ENCODE measurements at regions not wholly inside any gene's neighbourhood (a gene's known extent, or its start where the extent isn't known, plus 50 kb on each side); places are given as distances from the start of the nearest gene placed in this dataset.

GRCh38 chr10:130554701-130555410, 418.7 kb downstream of the GLRX3 start:
- CTCF ChIA-PET, result no interaction called here
- Histone ChIP-seq H3K27ac (ENCODE audit: low read length) (no peak overlapping the region), H3K4me3 (ENCODE audit: low read depth in 2 of 2, low read length in 2 of 2) (no peak overlapping the region), H3K36me3 (ENCODE audit: control insufficient read depth, insufficient read depth, low read length) (no peaks in the 10 kb centered on the region), H3K27me3 (ENCODE audit: control insufficient read depth, insufficient read depth, low read length) (peaks cover 5% of the 10 kb centered on the region), H3K4me1 (ENCODE audit: control insufficient read depth, insufficient read depth, low read length) (no peaks in the 10 kb centered on the region), H3K9me3 (ENCODE audit: control insufficient read depth, insufficient read depth, low read depth, low read length) (no peaks in the 10 kb centered on the region)
- intact Hi-C loops (cut with micrococcal nuclease; ENCODE audit: unreplicated experiment) (no loop called here), in situ Hi-C loops (cut with HindIII; ENCODE audit: low pct_unique_long_range_greater_than_20kb, low sequenced_read_pairs) (no loop called here)
- BruUV-seq (replicated peaks), result no TSS peak
- no peak for ATAC-seq
- no peak for DNase-seq (ENCODE audit: low read depth, low spot score)
- TF ChIP-seq REST (IDR thresholded peaks at IDR 0.05; ENCODE audit: insufficient read depth in 1 of 2, low read depth in 2 of 2, low read length in 1 of 2), result no peak
- TF ChIP-seq POLR2AphosphoS5 (IDR thresholded peaks at IDR 0.05; ENCODE audit: low read depth, low read length), result no peak
- no peak for TF ChIP-seq TCF7L2 (IDR thresholded peaks at IDR 0.05; ENCODE audit: low read depth, low read length)
- TF ChIP-seq SIN3A (IDR thresholded peaks at IDR 0.05; ENCODE audit: borderline replicate concordance, insufficient read depth, low read depth, low read length), result no peak
- TF ChIP-seq CTCF (IDR thresholded peaks at IDR 0.05), result no peak
- POLR2A ChIA-PET, result no interaction called here

- in situ Hi-C loops (cut with HindIII; ENCODE audit: low pct_unique_long_range_greater_than_20kb, low sequenced_read_pairs), result no loop called here
- BruUV-seq (replicated peaks), result no TSS peak
- Histone ChIP-seq H3K9me3 (ENCODE audit: control insufficient read depth, insufficient read depth, low read depth, low read length) (no peaks in the 10 kb centered on the region), H3K4me1 (ENCODE audit: control insufficient read depth, insufficient read depth, low read length) (no peaks in the 10 kb centered on the region), H3K4me3 (ENCODE audit: low read depth in 2 of 2, low read length in 2 of 2) (no peak overlapping the region), H3K36me3 (ENCODE audit: control insufficient read depth, insufficient read depth, low read length) (no peaks in the 10 kb centered on the region), H3K27me3 (ENCODE audit: control insufficient read depth, insufficient read depth, low read length) (peaks cover 3% of the 10 kb centered on the region; the same call in 1 of the 2 replicates), H3K27ac (ENCODE audit: low read length) (no peak overlapping the region)
- DNase-seq (ENCODE audit: low read depth, low spot score), result no peak
- CTCF ChIA-PET, result no interaction called here
- POLR2A ChIA-PET, result no interaction called here
- no peak for TF ChIP-seq TCF7L2 (IDR thresholded peaks at IDR 0.05; ENCODE audit: low read depth, low read length)
- no peak for TF ChIP-seq POLR2AphosphoS5 (IDR thresholded peaks at IDR 0.05; ENCODE audit: low read depth, low read length)
- TF ChIP-seq CTCF (IDR thresholded peaks at IDR 0.05), result no peak
- TF ChIP-seq REST (IDR thresholded peaks at IDR 0.05; ENCODE audit: insufficient read depth in 1 of 2, low read depth in 2 of 2, low read length in 1 of 2), result no peak
- no peak for TF ChIP-seq SIN3A (IDR thresholded peaks at IDR 0.05; ENCODE audit: borderline replicate concordance, insufficient read depth, low read depth, low read length)
- ATAC-seq, result no peak
- intact Hi-C loops (cut with micrococcal nuclease; ENCODE audit: unreplicated experiment), result no loop called here
Observed at GRCh38 chr10:130555411-130555750, 419.2 kb downstream of the GLRX3 start.
